NT2/D1 (cell line): ENCODE measurements at regions not wholly inside any gene's neighbourhood (a gene's known extent, or its start where the extent isn't known, plus 50 kb on each side); places are given as distances from the start of the nearest gene placed in this dataset.

ENCODE experiments used
- SUZ12 ChIP-seq: IDR thresholded peaks from 2 replicates; pipeline ENCODE4 v1.6.1; 2011; ENCODE audit not compliant: insufficient read length, insufficient read depth; ENCODE audit errors: extremely low read depth
- YY1 ChIP-seq: IDR thresholded peaks from 2 replicates; pipeline ENCODE4 v1.6.1; 2011; ENCODE audit not compliant: insufficient read length, insufficient read depth
- ZNF274 ChIP-seq: IDR thresholded peaks from 2 replicates; pipeline ENCODE4 v1.6.1; 2011; ENCODE audit warnings: mild to moderate bottlenecking, low read depth, low read length

DNA sequence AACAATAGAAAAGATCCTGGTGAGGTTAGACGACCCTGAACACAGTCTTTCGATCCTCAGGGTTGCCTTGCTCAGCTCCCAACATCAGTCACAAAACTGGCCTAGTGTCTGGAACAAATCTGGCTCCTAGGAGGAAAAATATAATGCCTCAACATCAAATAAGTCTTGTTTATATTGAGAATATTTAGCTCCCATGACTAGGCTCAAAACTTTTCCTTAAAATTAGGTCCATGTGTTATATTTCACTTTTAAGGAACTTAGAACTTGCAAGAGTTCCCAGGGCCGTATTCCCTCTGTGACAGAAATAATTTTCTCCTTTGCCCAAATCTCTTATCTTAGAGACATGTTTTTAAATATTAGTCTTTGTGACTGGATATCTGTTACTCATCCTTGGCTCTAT lies 819.7 kb upstream of the ZEB2 start:
- TF ChIP-seq YY1 (no peak), ZNF274 (no peak), SUZ12 (no peak)
